HepG2 (cell line): ENCODE measurements at regions not wholly inside any gene's neighbourhood (a gene's known extent, or its start where the extent isn't known, plus 50 kb on each side); places are given as distances from the start of the nearest gene placed in this dataset.

Experiments used
- CHD2 ChIP-seq: IDR thresholded peaks from 2 replicates; pipeline ENCODE4 v1.6.1; 2011; ENCODE audit warnings: low read depth, low read length, improper control_type of control experiment
- CREB1 ChIP-seq, 2 experiments: fragments of 450-650 bp in 1 of 2; IDR thresholded peaks; 2 replicates each; pipeline ENCODE4 v1.6.1; 2016 to 2017; ENCODE audit warnings: control low read depth in 1 of 2, mild to moderate bottlenecking in 1 of 2, missing compliant biosample characterization in 1 of 2, missing genetic modification characterization in 1 of 2
- EHMT2 ChIP-seq: fragments of 200-600 bp; sonication (generic); IDR thresholded peaks from 2 replicates; pipeline ENCODE4 v1.7.0; 2017; ENCODE audit warnings: antibody characterized with exemption, low read depth, low read length, borderline replicate concordance
- ELF1 ChIP-seq: sonication (generic); formaldehyde crosslinking; IDR thresholded peaks from 2 replicates; pipeline ENCODE4 v1.4.0; 2020; ENCODE audit warnings: missing genetic modification reagents
- FOXA3 ChIP-seq: IDR thresholded peaks from 2 replicates; pipeline ENCODE4 v1.6.1; 2016; ENCODE audit warnings: missing genetic modification reagents, missing compliant biosample characterization
- GABPA ChIP-seq, 2 experiments: IDR thresholded peaks; 2 replicates each; pipeline ENCODE4 v1.6.1; 2011 to 2016; ENCODE audit warnings: low read depth in 2 of 2, low read length in 1 of 2, missing biosample characterization in 1 of 2, missing genetic modification characterization in 1 of 2
- GPBP1L1 ChIP-seq: sonication (generic); formaldehyde crosslinking; IDR thresholded peaks from 2 replicates; pipeline ENCODE4 v1.5.0; 2020; ENCODE audit warnings: mild to moderate bottlenecking, missing genetic modification reagents
- PPARG ChIP-seq: conservative IDR thresholded peaks from 2 replicates; pipeline ENCODE4 v1.6.1; 2016; ENCODE audit warnings: missing biosample characterization, missing genetic modification reagents
- TARDBP ChIP-seq: sonication (generic); formaldehyde crosslinking; IDR thresholded peaks from 2 replicates; pipeline ENCODE4 v1.8.0; 2022; ENCODE audit warnings: mild to moderate bottlenecking, missing genetic modification reagents
- ZBTB42 ChIP-seq: sonication (generic); formaldehyde crosslinking; IDR thresholded peaks from 2 replicates; pipeline ENCODE4 v1.5.0; 2020; ENCODE audit warnings: mild to moderate bottlenecking, missing genetic modification reagents
- ZNF501 ChIP-seq: sonication (generic); formaldehyde crosslinking; IDR thresholded peaks from 2 replicates; pipeline ENCODE4 v1.5.1; 2020; ENCODE audit warnings: mild to moderate bottlenecking, moderate library complexity, missing genetic modification reagents
- ZNF609 ChIP-seq: sonication (generic); formaldehyde crosslinking; IDR thresholded peaks from 2 replicates; pipeline ENCODE4 v1.4.0; 2020; ENCODE audit warnings: mild to moderate bottlenecking, missing genetic modification reagents, borderline replicate concordance
- ZNF770 ChIP-seq: sonication (generic); formaldehyde crosslinking; IDR thresholded peaks from 2 replicates; pipeline ENCODE4 v1.5.0; 2020; ENCODE audit warnings: mild to moderate bottlenecking, missing genetic modification reagents
- TF ChIP-seq, protein P1 (sequence below): sonication (generic); formaldehyde crosslinking; IDR thresholded peaks from 2 replicates; pipeline ENCODE4 v1.4.0; 2020; ENCODE audit warnings: missing genetic modification reagents
- TF ChIP-seq, protein P2 (sequence below): IDR thresholded peaks from 2 replicates; pipeline ENCODE4 v1.6.1; 2016; ENCODE audit warnings: mild to moderate bottlenecking, missing biosample characterization, missing genetic modification reagents

DNA sequence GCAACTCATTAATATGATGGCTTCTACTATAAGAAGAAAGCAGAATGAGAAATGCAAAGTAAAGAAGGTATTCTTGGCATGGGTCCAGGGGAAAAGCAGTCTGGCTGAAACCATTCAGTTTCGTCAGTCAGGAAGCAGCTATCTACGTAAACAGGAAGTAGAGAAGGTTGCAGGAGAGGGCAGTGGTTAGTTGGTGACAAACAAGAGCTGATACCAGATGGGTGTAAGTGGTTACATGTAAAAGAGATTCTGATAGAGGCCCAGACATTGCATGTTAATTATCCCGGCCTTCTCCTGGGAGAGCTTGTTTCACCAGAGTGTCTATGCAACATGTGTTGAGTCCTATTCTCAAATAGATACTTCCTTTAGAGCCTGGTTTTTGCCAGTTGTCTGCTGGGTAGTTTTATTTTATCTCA, 58.4 kb upstream of the PSMA1 start (continued):
- TF ChIP-seq, protein P1, sequence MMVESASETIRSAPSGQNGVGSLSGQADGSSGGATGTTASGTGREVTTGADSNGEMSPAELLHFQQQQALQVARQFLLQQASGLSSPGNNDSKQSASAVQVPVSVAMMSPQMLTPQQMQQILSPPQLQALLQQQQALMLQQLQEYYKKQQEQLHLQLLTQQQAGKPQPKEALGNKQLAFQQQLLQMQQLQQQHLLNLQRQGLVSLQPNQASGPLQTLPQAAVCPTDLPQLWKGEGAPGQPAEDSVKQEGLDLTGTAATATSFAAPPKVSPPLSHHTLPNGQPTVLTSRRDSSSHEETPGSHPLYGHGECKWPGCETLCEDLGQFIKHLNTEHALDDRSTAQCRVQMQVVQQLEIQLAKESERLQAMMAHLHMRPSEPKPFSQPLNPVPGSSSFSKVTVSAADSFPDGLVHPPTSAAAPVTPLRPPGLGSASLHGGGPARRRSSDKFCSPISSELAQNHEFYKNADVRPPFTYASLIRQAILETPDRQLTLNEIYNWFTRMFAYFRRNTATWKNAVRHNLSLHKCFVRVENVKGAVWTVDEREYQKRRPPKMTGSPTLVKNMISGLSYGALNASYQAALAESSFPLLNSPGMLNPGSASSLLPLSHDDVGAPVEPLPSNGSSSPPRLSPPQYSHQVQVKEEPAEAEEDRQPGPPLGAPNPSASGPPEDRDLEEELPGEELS (CRISPR knock-in tag): peak; percentile 91
- TF ChIP-seq CREB1 (IDR thresholded peaks at IDR 0.05) (no peak), CREB1 (CRISPR knock-in tag; IDR thresholded peaks at IDR 0.05) (0 out of 2 replicates have a peak, but pooled peaks have one; percentile 20), FOXA3 (CRISPR knock-in tag) (peak; percentile 88), ZNF501 (CRISPR knock-in tag) (no peak), ZNF770 (CRISPR knock-in tag) (no peak), ELF1 (CRISPR knock-in tag) (peak; percentile 89), ZNF609 (CRISPR knock-in tag) (peak; percentile 39; the same call in 1 of the 2 replicates), ZBTB42 (CRISPR knock-in tag) (no peak), PPARG (CRISPR knock-in tag) (peak; percentile 46), GPBP1L1 (no peak), GABPA (IDR thresholded peaks at IDR 0.05; ENCODE audit: low read depth, low read length) (0 out of 2 replicates have a peak, but pooled peaks have one; percentile 17), GABPA (CRISPR knock-in tag; IDR thresholded peaks at IDR 0.05; ENCODE audit: low read depth) (peak; percentile 88), EHMT2 (no peak), CHD2 (no peak), TARDBP (peak; percentile 52; the same call in 1 of the 2 replicates)
- TF ChIP-seq, protein P2, sequence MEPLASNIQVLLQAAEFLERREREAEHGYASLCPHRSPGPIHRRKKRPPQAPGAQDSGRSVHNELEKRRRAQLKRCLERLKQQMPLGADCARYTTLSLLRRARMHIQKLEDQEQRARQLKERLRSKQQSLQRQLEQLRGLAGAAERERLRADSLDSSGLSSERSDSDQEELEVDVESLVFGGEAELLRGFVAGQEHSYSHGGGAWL (CRISPR knock-in tag): no peak
